Spleen (tissue), 11 donors: ENCODE measurements at regions not wholly inside any gene's neighbourhood (a gene's known extent, or its start where the extent isn't known, plus 50 kb on each side); places are given as distances from the start of the nearest gene placed in this dataset.
"Not testable (repeated sequence)": the region's sequence is repeated elsewhere in the genome, so short reads cannot be mapped to it uniquely, and the experiment has no call there.

Experiments
- DNase-seq: peaks from one replicate; pipeline ENCODE4 v3.0.0-alpha.2; 2020
- H3K27ac ChIP-seq, 8 donors: fragments of 200-600 bp; sonication (generic) in 7 of 8; 1 replicate in 4 of 8; 2 replicates in 4 of 8; pipeline versions ENCODE4 v1.5.0 to v1.8.0; 2016 to 2021; ENCODE audit warnings: inconsistent platforms in 4 of 8, mild to moderate bottlenecking in 4 of 8, moderate library complexity in 1 of 8
- H3K27me3 ChIP-seq, 7 donors: fragments of 200-600 bp; sonication (generic) in 6 of 7; replicated peaks in 1 of 7; 1 replicate in 4 of 7; 2 replicates in 3 of 7; pipeline versions ENCODE4 v1.5.0 to v1.8.0; 2016 to 2021; ENCODE audit warnings: inconsistent platforms in 3 of 7, mild to moderate bottlenecking in 1 of 7
- H3K36me3 ChIP-seq, 6 donors: fragments of 200-600 bp; sonication (generic) in 5 of 6; 1 replicate in 4 of 6; 2 replicates in 2 of 6; pipeline versions ENCODE4 v1.5.0 to v1.8.0; 2016 to 2021; ENCODE audit warnings: inconsistent platforms in 2 of 6
- H3K4me1 ChIP-seq, 6 donors: fragments of 200-600 bp; sonication (generic) in 5 of 6; 1 replicate in 3 of 6; 2 replicates in 3 of 6; pipeline versions ENCODE4 v1.5.0 to v1.8.0; 2016 to 2021; ENCODE audit warnings: inconsistent platforms in 3 of 6
- H3K4me3 ChIP-seq, 8 donors: fragments of 200-600 bp; sonication (generic) in 7 of 8; 1 replicate in 4 of 8; 2 replicates in 4 of 8; pipeline versions ENCODE4 v1.5.0 to v1.8.0; 2016 to 2021; ENCODE audit warnings: inconsistent platforms in 4 of 8, mild to moderate bottlenecking in 4 of 8, moderate library complexity in 2 of 8
- H3K9me3 ChIP-seq, 8 donors: fragments of 200-600 bp; sonication (generic) in 7 of 8; 1 replicate in 4 of 8; 2 replicates in 4 of 8; pipeline versions ENCODE4 v1.5.0 to v1.8.0; 2016 to 2021; ENCODE audit warnings: inconsistent platforms in 4 of 8
- POLR2A ChIP-seq, 3 donors: fragments of 450-650 bp; IDR thresholded peaks; one replicate each; pipeline ENCODE4 v1.5.1; 2017; ENCODE audit warnings: antibody characterized with exemption in 3 of 3, mild to moderate bottlenecking in 1 of 3
- POLR2AphosphoS5 ChIP-seq, 3 donors: sonication (generic); formaldehyde crosslinking; IDR thresholded peaks; one replicate each; pipeline ENCODE4 v1.5.1; 2017; ENCODE audit warnings: antibody characterized with exemption in 3 of 3
- WGBS, 5 donors: extraction: QIAGEN DNeasy Blood & Tissue Kit in 3 of 5; methylation state at CpG; one replicate each; pipeline versions ENCODE4 v1.1.5 to v1.1.7; 2013 to 2018; 5-methylcytosine and 5-hydroxymethylcytosine counted together
- intact Hi-C: fragments of 100-400 bp; cut with DNase I; formaldehyde crosslinking; loops from one replicate; pipeline ENCODE4 v1.15.0; 2023; ENCODE audit warnings: low total_unique reads
- TF ChIP-seq, protein P1 (sequence below), 11 experiments: fragments of 200-600 bp in 7 of 11; fragments of 450-650 bp in 4 of 11; sonication (generic) in 4 of 11; IDR thresholded peaks in 8 of 11; conservative IDR thresholded peaks in 3 of 11; 1 replicate in 7 of 11; 2 replicates in 4 of 11; pipeline versions ENCODE4 v1.4.0 to v1.8.0; 2016 to 2021; ENCODE audit warnings: antibody characterized with exemption in 11 of 11, inconsistent platforms in 4 of 11, mild to moderate bottlenecking in 1 of 11
- donor health status: healthy with polysubstance abuse.
- donor health status: DM: no; HTN: no; CAD: no; lungs with moderate emphysema.
- donor health status: DM: no; HTN: no; CAD: no.
- donor health status: Bipolar disorder and iron deficiency.
- donor health status: healthy.
- donor health status: DM: no; HTN: no; CAD: no.
- donor health status: DM: yes; HTN: yes; CAD: no.

DNA sequence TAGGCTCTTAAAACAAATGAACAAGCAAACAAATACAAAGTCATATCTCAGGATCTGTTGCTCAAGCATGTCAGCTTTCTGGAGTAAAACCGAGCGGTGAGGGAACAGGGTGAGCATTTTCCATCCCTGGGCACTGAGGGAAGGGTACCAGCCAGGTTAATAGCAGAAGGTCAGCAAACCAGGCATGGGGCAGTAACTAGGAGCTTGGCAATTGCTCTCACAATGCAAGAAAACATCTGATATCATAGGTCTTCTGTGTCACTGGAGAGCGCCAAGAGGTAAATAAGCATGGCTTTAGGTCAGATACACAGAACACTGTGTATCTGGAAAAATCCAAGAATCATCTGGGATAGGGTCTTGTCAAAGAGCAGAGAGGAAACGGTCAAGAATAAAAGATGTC is 521.7 kb upstream of the AUTS2 start:
- TF ChIP-seq POLR2A (IDR thresholded peaks at IDR 0.05) (no peak), POLR2AphosphoS5 (IDR thresholded peaks at IDR 0.05) (no peak)
- TF ChIP-seq, protein P1, sequence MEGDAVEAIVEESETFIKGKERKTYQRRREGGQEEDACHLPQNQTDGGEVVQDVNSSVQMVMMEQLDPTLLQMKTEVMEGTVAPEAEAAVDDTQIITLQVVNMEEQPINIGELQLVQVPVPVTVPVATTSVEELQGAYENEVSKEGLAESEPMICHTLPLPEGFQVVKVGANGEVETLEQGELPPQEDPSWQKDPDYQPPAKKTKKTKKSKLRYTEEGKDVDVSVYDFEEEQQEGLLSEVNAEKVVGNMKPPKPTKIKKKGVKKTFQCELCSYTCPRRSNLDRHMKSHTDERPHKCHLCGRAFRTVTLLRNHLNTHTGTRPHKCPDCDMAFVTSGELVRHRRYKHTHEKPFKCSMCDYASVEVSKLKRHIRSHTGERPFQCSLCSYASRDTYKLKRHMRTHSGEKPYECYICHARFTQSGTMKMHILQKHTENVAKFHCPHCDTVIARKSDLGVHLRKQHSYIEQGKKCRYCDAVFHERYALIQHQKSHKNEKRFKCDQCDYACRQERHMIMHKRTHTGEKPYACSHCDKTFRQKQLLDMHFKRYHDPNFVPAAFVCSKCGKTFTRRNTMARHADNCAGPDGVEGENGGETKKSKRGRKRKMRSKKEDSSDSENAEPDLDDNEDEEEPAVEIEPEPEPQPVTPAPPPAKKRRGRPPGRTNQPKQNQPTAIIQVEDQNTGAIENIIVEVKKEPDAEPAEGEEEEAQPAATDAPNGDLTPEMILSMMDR (IDR thresholded peaks at IDR 0.05 in 8 of 11, conservative IDR thresholded peaks at IDR 0.05 in 3 of 11): no peak
- 86 to 93% (median 89%) methylated on average over 4 of the region's 4 CpGs for WGBS, 5 donors

DNA sequence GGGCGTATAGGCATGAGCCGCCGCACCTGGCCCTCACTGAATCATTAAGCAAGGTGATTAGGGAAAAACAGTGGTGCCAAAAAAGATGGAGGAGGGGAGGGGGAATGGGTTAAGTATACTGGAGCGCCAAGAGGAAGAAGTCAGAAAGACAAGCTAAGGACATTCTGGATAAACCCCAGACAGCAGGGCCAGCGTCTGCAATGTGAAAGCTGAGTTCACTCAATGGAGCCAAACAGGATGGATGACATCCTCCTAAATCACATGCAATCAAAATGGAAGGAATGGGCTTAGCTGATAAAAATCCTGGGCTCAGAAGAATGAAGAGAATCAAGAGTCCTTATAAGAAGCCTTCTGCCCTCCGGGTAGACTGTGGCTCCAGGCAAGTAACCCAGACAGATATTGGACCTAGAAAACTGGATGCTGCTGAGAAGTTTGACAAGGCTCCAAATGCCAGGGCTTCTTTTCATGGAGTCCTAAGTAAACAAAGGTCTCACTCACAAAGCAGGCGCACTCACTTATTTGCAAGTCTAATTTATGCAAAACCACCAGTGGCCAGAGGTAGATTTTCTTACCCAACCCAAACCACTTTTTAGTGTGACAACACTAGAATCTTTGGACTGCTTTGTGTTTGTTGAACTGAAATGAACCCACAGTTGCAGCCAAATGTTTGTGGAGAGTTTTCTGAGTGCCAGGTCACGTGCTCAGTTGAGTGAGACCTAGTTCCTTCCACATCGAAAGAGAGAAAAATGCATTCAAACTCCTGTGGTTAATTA is 519.1 kb upstream of the AUTS2 start:
- no peak overlapping the region for H3K4me3 ChIP-seq
- H3K27ac ChIP-seq: no peak overlapping the region
- TF ChIP-seq, protein P1 (IDR thresholded peaks at IDR 0.05 in 8 of 11, conservative IDR thresholded peaks at IDR 0.05 in 3 of 11): no peak
- TF ChIP-seq POLR2AphosphoS5 (IDR thresholded peaks at IDR 0.05) (no peak), POLR2A (IDR thresholded peaks at IDR 0.05) (no peak)
- DNase-seq: no peak
- peaks cover 0 to 29% (median 0%) of the 10 kb centered on the region in 8 donors for H3K9me3 ChIP-seq
- no peaks in the 10 kb centered on the region for H3K36me3 ChIP-seq
- intact Hi-C loops: no loop called here
- 70 to 78% (median 73%) methylated on average over 9 of the region's 9 CpGs for WGBS, 5 donors
- H3K27me3 ChIP-seq: no peaks in the 10 kb centered on the region
- H3K4me1 ChIP-seq: no peaks in the 10 kb centered on the region

More for the DNA sequence above, 521.7 kb upstream of the AUTS2 start:
- no peaks in the 10 kb centered on the region for H3K4me1 ChIP-seq
- no peak for DNase-seq
- H3K9me3 ChIP-seq: peaks cover 0 to 28% (median 3%) of the 10 kb centered on the region in 8 donors
- H3K4me3 ChIP-seq: no peak overlapping the region
- no peaks in the 10 kb centered on the region for H3K36me3 ChIP-seq
- no peaks in the 10 kb centered on the region for H3K27me3 ChIP-seq
- no peak overlapping the region for H3K27ac ChIP-seq
- intact Hi-C loops: no loop called here

DNA sequence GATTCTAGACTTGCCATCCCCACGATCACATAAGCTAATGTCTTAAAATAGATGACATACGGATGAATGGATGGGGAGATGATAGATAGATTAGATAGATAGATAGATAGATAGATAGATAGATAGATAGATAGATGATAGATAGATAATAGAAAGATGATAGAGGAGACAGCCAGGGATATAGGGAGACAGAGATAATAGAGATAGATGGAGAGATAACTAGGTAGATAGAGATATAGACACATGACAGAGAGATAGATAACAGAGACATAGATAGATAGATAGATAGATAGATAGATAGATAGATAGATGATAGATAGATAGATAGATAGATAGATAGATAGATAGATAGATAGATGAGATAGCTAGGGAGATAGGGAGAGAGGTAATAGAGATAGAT is 511.0 kb upstream of the AUTS2 start:
- WGBS, 5 donors: 84 to 92% (median 91%) methylated on average over 2 of the region's 2 CpGs
- H3K36me3 ChIP-seq, H3K4me1 ChIP-seq, H3K9me3 ChIP-seq, DNase-seq, H3K27me3 ChIP-seq, intact Hi-C loops, H3K4me3 ChIP-seq, H3K27ac ChIP-seq: not testable (repeated sequence)

DNA sequence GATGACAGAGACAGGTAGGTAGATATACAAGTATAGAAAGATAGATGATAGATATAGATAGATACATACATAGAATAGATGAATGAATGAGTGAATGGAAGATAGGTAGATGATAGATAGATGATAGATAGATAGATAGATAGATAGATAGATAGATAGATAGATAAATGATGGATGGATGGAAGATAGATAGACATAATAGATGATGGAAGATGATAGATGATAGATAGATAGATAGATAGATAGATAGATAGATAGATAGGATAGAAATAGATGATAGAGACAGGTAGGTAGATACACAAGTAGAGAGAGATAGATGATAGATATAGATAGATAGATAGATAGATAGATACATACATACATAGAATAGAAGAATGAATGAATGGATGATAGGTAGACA is 510.1 kb upstream of the AUTS2 start:
- Histone ChIP-seq H3K9me3 (peaks cover 0 to 11% (median 7%) of the 10 kb centered on the region in 8 donors), H3K4me3 (no peak overlapping the region), H3K27me3 (no peaks in the 10 kb centered on the region), H3K27ac (no peak overlapping the region), H3K4me1 (no peaks in the 10 kb centered on the region), H3K36me3 (no peaks in the 10 kb centered on the region)
- DNase-seq: no peak
- intact Hi-C loops: no loop called here
- TF ChIP-seq, protein P1 (IDR thresholded peaks at IDR 0.05 in 8 of 11, conservative IDR thresholded peaks at IDR 0.05 in 3 of 11): no peak
- TF ChIP-seq POLR2AphosphoS5 (IDR thresholded peaks at IDR 0.05): no peak
- TF ChIP-seq POLR2A (IDR thresholded peaks at IDR 0.05): no peak
